HCT116 (cell line): ENCODE measurements at regions not wholly inside any gene's neighbourhood (a gene's known extent, or its start where the extent isn't known, plus 50 kb on each side); places are given as distances from the start of the nearest gene placed in this dataset.

Experiments used
- ATAC-seq: fragments of 200-7000 bp; cut with Tn5 transposase; 2 replicates; pipeline ENCODE4 v1.9.1; 2020; ENCODE audit warnings: mild to moderate bottlenecking, moderate library complexity
- BruUV-seq: library from RNA; stranded (reverse); fragments of 400-500 nt; replicated peaks from 2 replicates; lab custom pipeline; 2021; lab: Mats Ljungman, UMichigan
- CTCF ChIA-PET: fragments of 300-600 bp; sonication (Branson Sonifier 250); formaldehyde crosslinking; loops from one replicate; lab custom pipeline; 2021; ENCODE audit warnings: antibody characterized with exemption; lab: Charles Lee
- POLR2A ChIA-PET: fragments of 300-600, 350-600 bp; sonication (Branson Sonifier 250); formaldehyde crosslinking; loops from one replicate; lab custom pipeline; 2021; ENCODE audit warnings: antibody characterized with exemption; lab: Charles Lee
- RAD21 ChIA-PET, 2 experiments: fragments of 300-600 bp; sonication (Branson Sonifier 250); formaldehyde crosslinking; loops; one replicate each; lab custom pipeline; 2023; ENCODE audit warnings: low total read pairs in 2 of 2; ENCODE audit not compliant: uncharacterized antibody in 2 of 2, unreplicated experiment in 2 of 2, low non-redundant PET in 1 of 2; lab: Charles Lee
- DNase-seq: peaks from one replicate; pipeline ENCODE4 v3.0.0-alpha.2; 2010; ENCODE audit warnings: low read depth, low spot score
- H2AFZ ChIP-seq: fragments of 200-600 bp; shearing (Covaris generic), sonication (generic); 2 replicates; pipeline ENCODE4 v1.6.1; 2017; ENCODE audit warnings: low read depth, mixed run types, mixed read lengths, antibody characterized with exemption, low read length; ENCODE audit not compliant: poor library complexity, severe bottlenecking
- H3K27ac ChIP-seq: 2 replicates; pipeline ENCODE4 v1.5.1; 2012; ENCODE audit warnings: low read depth, low read length
- H3K27me3 ChIP-seq: fragments of 200-600 bp; sonication (generic); 2 replicates; pipeline ENCODE4 v1.6.1; 2016; ENCODE audit warnings: mixed run types, low read length, mixed read lengths; ENCODE audit not compliant: insufficient read depth
- H3K36me3 ChIP-seq, 2 experiments: fragments of 200-500 bp in 1 of 2; fragments of 200-600 bp in 1 of 2; sonication (Bioruptor generic) in 1 of 2; sonication (generic) in 1 of 2; 2 replicates each; pipeline versions ENCODE4 v1.5.1 to v1.6.1; 2014 to 2016; ENCODE audit warnings: low read length in 2 of 2, inconsistent platforms in 1 of 2, mixed read lengths in 1 of 2, mixed run types in 1 of 2; ENCODE audit not compliant: insufficient read depth in 2 of 2, control insufficient read depth in 1 of 2
- H3K4me1 ChIP-seq, 2 experiments: fragments of 200-600 bp in 1 of 2; sonication (generic) in 1 of 2; 2 replicates each; pipeline versions ENCODE4 v1.5.1 to v1.6.1; 2012 to 2017; ENCODE audit warnings: low read length in 2 of 2, inconsistent platforms in 1 of 2, mild to moderate bottlenecking in 1 of 2, mixed read lengths in 1 of 2, mixed run types in 1 of 2, moderate library complexity in 1 of 2; ENCODE audit not compliant: insufficient read depth in 2 of 2, control insufficient read depth in 1 of 2
- H3K4me2 ChIP-seq: fragments of 200-600 bp; sonication (generic); 2 replicates; pipeline ENCODE4 v1.6.1; 2017; ENCODE audit warnings: mixed run types, low read length, mixed read lengths
- H3K4me3 ChIP-seq, 2 experiments: fragments of 200-600 bp in 1 of 2; sonication (generic) in 1 of 2; replicated peaks in 1 of 2; 2 replicates each; pipeline ENCODE4 v1.5.1; 2011 to 2016; ENCODE audit warnings: low read length in 2 of 2, control low read depth in 1 of 2, low read depth in 1 of 2, mild to moderate bottlenecking in 1 of 2, mixed read lengths in 1 of 2, mixed run types in 1 of 2
- H3K79me2 ChIP-seq: fragments of 200-600 bp; sonication (generic); 2 replicates; pipeline ENCODE4 v1.6.1; 2017; ENCODE audit warnings: mild to moderate bottlenecking, mixed run types, low read length, moderate library complexity, mixed read lengths; ENCODE audit not compliant: insufficient read depth
- H3K9ac ChIP-seq: fragments of 200-600 bp; sonication (generic); 2 replicates; pipeline ENCODE4 v1.6.1; 2016; ENCODE audit warnings: low read length, mixed read lengths
- H3K9me2 ChIP-seq: fragments of 200-600 bp; sonication (generic), shearing (Covaris generic); 2 replicates; pipeline ENCODE4 v1.6.1; 2017; ENCODE audit warnings: mixed run types, mild to moderate bottlenecking, moderate library complexity; ENCODE audit not compliant: insufficient read depth
- H3K9me3 ChIP-seq, 2 experiments: fragments of 200-500 bp in 1 of 2; fragments of 200-600 bp in 1 of 2; sonication (Bioruptor generic) in 1 of 2; sonication (generic) in 1 of 2; 2 replicates each; pipeline ENCODE4 v1.6.1; 2014 to 2017; ENCODE audit warnings: low read length in 2 of 2, mixed read lengths in 2 of 2, inconsistent platforms in 1 of 2, low read depth in 1 of 2, mild to moderate bottlenecking in 1 of 2, mixed run types in 1 of 2, moderate library complexity in 1 of 2; ENCODE audit not compliant: control insufficient read depth in 1 of 2, insufficient read depth in 1 of 2
- H4K20me1 ChIP-seq: fragments of 200-600 bp; sonication (generic), shearing (Covaris generic); 2 replicates; pipeline ENCODE4 v1.6.1; 2017; ENCODE audit warnings: mixed run types, mild to moderate bottlenecking, moderate library complexity; ENCODE audit not compliant: insufficient read depth
- EGR1 ChIP-seq: IDR thresholded peaks from 2 replicates; pipeline ENCODE4 v1.6.1; 2012; ENCODE audit warnings: low read depth
- ELF1 ChIP-seq: IDR thresholded peaks from 2 replicates; pipeline ENCODE4 v1.6.1; 2012; ENCODE audit warnings: low read depth, borderline replicate concordance
- EZH2 ChIP-seq: fragments of 200-600 bp; sonication (generic); IDR thresholded peaks from 2 replicates; pipeline ENCODE4 v1.6.1; 2017; ENCODE audit warnings: antibody characterized with exemption, mixed run types
- FOSL1 ChIP-seq: IDR thresholded peaks from 2 replicates; pipeline ENCODE4 v1.6.1; 2012; ENCODE audit warnings: low read depth
- JUND ChIP-seq: IDR thresholded peaks from 2 replicates; pipeline ENCODE4 v1.6.1; 2012
- POLR2AphosphoS5 ChIP-seq: IDR thresholded peaks from 2 replicates; pipeline ENCODE4 v1.6.1; 2011; ENCODE audit warnings: mild to moderate bottlenecking, low read depth, low read length, moderate library complexity
- SIN3A ChIP-seq: IDR thresholded peaks from 2 replicates; pipeline ENCODE4 v1.6.1; 2012; ENCODE audit warnings: low read depth
- SP1 ChIP-seq: IDR thresholded peaks from 2 replicates; pipeline ENCODE4 v1.6.1; 2012; ENCODE audit warnings: low read depth
- SRF ChIP-seq: IDR thresholded peaks from 2 replicates; pipeline ENCODE4 v1.6.1; 2012; ENCODE audit warnings: low read depth
- TCF7L2 ChIP-seq: IDR thresholded peaks from 2 replicates; pipeline ENCODE4 v1.7.0; 2011; ENCODE audit warnings: borderline replicate concordance, inconsistent platforms; ENCODE audit not compliant: insufficient read depth, insufficient read length; ENCODE audit errors: extremely low read depth
- YY1 ChIP-seq: IDR thresholded peaks from 2 replicates; pipeline ENCODE4 v1.6.1; 2011; ENCODE audit warnings: low read length, low read depth, moderate library complexity, mild to moderate bottlenecking; ENCODE audit not compliant: insufficient replicate concordance; ENCODE audit errors: extremely low read depth
- ZNF274 ChIP-seq: fragments of 200-500 bp; sonication (Bioruptor generic); IDR thresholded peaks from 2 replicates; pipeline ENCODE4 v1.6.1; 2014; ENCODE audit warnings: mild to moderate bottlenecking, low read depth, low read length, inconsistent platforms
- intact Hi-C: fragments of 100-400 bp; cut with micrococcal nuclease; formaldehyde crosslinking; loops from 2 replicates; pipeline ENCODE4 v1.10.0; 2022
- TF ChIP-seq, protein P1 (sequence below): IDR thresholded peaks from 2 replicates; pipeline ENCODE4 v1.6.1; 2012; ENCODE audit warnings: low read depth
- TF ChIP-seq, protein P2 (sequence below): IDR thresholded peaks from 2 replicates; pipeline ENCODE4 v1.6.1; 2012

DNA sequence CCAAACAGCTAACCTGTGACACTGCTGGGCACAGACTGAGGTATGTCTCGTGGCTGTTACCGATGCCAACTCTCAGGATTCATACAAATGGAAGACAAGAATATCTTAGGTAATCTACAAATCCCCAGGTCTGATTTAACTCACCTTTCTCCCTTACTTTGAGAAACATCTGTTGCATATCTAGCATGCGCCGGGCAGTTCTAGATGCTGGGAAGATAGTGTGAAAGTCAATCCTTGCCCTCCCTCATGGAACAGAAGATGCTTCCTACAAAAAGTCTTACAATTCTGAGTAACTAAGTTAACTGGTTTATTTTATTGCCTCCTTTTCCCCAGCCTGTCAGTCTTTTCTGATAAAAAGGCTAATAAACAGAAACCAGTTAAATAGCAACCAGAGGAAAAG is 212.2 kb upstream of the FAT1 start:
- peak overlapping the region in 1 of 2 experiments; percentile 52; a peak in 1 of 4 replicates for H3K4me3 ChIP-seq
- intact Hi-C loops, result no loop called here
- DNase-seq, result no peak

More for the DNA sequence above, 212.2 kb upstream of the FAT1 start:
- ChIA-PET POLR2A (interaction anchor here (1.8 kb wide), 1 partner anchor 91 kb away, joined by 7 read pairs; no protein-coding TSS in a partner anchor), RAD21 (no interaction called here), CTCF (no interaction called here)
- no peaks in the 10 kb centered on the region for H3K9me3 ChIP-seq
- no peak for ATAC-seq
- peaks cover 59 to 89% of the 10 kb centered on the region in 2 experiments for H3K4me1 ChIP-seq
- TF ChIP-seq FOSL1, result no peak
- TF ChIP-seq, protein P1, sequence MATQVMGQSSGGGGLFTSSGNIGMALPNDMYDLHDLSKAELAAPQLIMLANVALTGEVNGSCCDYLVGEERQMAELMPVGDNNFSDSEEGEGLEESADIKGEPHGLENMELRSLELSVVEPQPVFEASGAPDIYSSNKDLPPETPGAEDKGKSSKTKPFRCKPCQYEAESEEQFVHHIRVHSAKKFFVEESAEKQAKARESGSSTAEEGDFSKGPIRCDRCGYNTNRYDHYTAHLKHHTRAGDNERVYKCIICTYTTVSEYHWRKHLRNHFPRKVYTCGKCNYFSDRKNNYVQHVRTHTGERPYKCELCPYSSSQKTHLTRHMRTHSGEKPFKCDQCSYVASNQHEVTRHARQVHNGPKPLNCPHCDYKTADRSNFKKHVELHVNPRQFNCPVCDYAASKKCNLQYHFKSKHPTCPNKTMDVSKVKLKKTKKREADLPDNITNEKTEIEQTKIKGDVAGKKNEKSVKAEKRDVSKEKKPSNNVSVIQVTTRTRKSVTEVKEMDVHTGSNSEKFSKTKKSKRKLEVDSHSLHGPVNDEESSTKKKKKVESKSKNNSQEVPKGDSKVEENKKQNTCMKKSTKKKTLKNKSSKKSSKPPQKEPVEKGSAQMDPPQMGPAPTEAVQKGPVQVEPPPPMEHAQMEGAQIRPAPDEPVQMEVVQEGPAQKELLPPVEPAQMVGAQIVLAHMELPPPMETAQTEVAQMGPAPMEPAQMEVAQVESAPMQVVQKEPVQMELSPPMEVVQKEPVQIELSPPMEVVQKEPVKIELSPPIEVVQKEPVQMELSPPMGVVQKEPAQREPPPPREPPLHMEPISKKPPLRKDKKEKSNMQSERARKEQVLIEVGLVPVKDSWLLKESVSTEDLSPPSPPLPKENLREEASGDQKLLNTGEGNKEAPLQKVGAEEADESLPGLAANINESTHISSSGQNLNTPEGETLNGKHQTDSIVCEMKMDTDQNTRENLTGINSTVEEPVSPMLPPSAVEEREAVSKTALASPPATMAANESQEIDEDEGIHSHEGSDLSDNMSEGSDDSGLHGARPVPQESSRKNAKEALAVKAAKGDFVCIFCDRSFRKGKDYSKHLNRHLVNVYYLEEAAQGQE, result no peak
- TF ChIP-seq EGR1, result no peak
- no peak for TF ChIP-seq TCF7L2
- TF ChIP-seq ELF1, result no peak
- TF ChIP-seq YY1, result no peak
- no peak for TF ChIP-seq SP1
- TF ChIP-seq, protein P2, sequence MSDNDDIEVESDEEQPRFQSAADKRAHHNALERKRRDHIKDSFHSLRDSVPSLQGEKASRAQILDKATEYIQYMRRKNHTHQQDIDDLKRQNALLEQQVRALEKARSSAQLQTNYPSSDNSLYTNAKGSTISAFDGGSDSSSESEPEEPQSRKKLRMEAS, result no peak
- TF ChIP-seq JUND, result no peak
- TF ChIP-seq ZNF274, result no peak
- no peak for TF ChIP-seq SRF
- TF ChIP-seq EZH2, result no peak
- no peak for TF ChIP-seq POLR2AphosphoS5
- TF ChIP-seq SIN3A, result no peak
- no peaks in the 10 kb centered on the region for H3K27me3 ChIP-seq
- H3K27ac ChIP-seq, result peak overlapping the region; percentile 77
- H3K4me2 ChIP-seq, result peak overlapping the region; percentile 76
- no peaks in the 10 kb centered on the region for H3K9me2 ChIP-seq
- no TSS peak for BruUV-seq
- H3K79me2 ChIP-seq, result peaks cover 14% of the 10 kb centered on the region
- no peak overlapping the region for H2AFZ ChIP-seq
- H4K20me1 ChIP-seq, result no peaks in the 10 kb centered on the region
- H3K36me3 ChIP-seq, result no peaks in the 10 kb centered on the region
- H3K9ac ChIP-seq, result peak overlapping the region; percentile 63
